Neural cell (in vitro differentiated cells): ENCODE measurements at regions not wholly inside any gene's neighbourhood (a gene's known extent, or its start where the extent isn't known, plus 50 kb on each side); places are given as distances from the start of the nearest gene placed in this dataset.

Experiments used
- CTCF ChIP-seq: fragments of 450-650 bp; IDR thresholded peaks from 2 replicates; pipeline ENCODE4 v1.5.1; 2014; ENCODE audit warnings: antibody characterized with exemption, mild to moderate bottlenecking, moderate library complexity; ENCODE audit not compliant: poor library complexity, severe bottlenecking
- EP300 ChIP-seq: fragments of 450-650 bp; conservative IDR thresholded peaks from 2 replicates; pipeline ENCODE4 v1.6.1; 2014; ENCODE audit warnings: antibody characterized with exemption, mild to moderate bottlenecking, moderate library complexity; ENCODE audit not compliant: poor library complexity, severe bottlenecking
- POLR2AphosphoS5 ChIP-seq: IDR thresholded peaks from 2 replicates; pipeline ENCODE4 v1.6.1; 2012

DNA sequence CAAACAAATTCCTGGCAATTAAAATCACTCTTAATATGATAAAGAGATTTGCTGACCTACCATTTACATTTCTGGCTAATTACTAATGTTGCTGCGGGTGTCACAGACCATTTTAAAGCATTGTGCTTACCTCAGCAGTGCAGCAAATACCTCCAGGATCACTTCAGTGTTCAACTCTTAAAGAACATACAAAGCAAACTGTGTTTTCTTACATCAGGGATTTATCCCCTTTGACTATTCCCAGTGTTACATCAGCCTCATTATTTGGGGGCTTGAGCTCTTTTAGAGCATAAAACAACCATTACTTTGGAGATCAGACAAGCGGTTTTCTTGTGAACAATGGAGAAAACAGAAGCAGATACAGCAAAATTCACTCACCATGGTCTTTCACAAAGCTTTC lies 185.4 kb downstream of the LYPLAL1 start:
- TF ChIP-seq EP300, result no peak
- TF ChIP-seq CTCF, result no peak
- no peak for TF ChIP-seq POLR2AphosphoS5
